H4 (cell line): ENCODE measurements at regions not wholly inside any gene's neighbourhood (a gene's known extent, or its start where the extent isn't known, plus 50 kb on each side); places are given as distances from the start of the nearest gene placed in this dataset.

Source experiments
- DNase-seq: peaks from one replicate; pipeline ENCODE4 v3.0.0-alpha.2; 2015; ENCODE audit warnings: low spot score

DNA sequence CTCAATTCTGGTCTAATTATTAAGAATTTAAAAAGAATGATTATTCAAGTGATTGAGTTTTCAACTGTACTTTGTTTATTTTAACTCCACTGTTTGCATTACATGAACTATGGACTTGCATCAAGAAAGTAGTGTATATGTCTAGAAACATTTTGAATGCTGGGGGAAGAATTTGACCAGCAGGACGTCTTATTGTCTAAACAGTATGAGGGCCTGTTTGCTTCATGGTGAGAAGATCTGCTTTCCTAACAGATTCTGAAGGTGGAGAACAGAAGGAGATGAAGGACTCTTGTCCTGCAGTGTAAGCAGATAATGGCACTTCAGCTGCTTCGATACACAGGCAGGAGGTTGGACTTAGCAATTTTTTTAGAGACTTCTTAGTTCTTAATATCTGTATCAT lies 176.0 kb downstream of the DACT1 start:
- DNase-seq = no peak

DNA sequence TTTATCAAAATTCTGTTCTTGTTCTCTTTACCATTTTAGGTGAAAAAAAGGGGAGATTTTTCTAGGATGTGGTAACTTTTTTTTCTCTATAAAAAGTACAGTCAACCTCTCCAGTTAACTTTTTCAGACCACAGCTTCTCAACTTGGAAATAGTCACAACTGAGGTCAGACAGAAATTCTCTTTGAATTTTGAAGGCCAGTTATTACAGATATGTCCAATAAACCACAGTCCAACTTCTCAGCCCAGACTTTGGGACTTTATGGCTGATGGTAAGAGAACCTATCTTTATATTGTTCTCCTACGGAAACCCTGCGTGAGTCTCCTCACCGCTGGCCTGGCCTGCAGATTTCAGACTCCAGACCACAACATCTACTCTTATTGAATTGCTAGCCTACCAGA lies 176.7 kb downstream of the DACT1 start:
- DNase-seq = no peak

DNA sequence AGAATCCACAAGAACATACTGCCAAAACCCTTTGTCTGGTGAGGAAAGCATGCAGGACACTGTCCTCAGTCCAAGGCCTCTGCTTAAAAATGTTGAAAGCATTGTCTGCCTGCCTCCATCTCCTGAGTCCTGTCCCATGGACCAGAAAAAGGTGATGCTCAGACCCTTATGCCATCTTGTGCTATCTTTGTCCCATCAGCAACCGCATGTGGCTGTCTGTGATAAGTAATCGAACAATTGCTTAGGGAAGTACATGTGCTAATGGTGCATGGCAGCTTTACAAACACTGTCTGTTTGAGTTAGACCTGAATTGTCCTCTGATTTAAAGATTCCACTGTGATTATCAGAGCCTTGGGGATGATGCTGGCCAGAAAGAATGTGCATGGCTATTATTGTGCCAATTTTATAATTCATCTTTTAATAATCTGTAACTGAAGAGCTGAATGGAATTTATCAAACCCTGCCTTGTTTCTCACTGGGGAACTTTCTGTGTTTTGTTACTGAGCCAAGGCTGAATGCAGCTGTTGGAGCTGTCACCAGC lies 177.5 kb downstream of the DACT1 start:
- no peak for DNase-seq

DNA sequence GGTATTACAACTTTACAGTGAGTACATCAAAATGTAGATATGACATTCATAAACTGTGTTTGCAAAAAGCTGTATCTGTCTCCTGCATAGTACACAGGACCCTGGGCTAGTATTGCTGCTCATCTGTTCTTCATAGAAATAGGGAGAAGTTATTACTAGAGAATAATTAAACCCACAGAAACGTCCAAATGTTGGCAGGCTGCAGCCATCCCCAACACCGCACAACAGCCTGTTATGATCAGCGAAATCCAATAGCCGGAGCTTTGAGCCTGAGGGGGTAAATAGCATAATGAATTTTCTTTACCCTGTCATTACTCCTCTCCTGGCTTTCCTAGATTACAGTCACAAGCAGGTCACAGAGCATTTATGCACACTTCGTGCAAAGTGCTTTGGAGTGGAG lies 178.0 kb downstream of the DACT1 start:
- no peak for DNase-seq

DNA sequence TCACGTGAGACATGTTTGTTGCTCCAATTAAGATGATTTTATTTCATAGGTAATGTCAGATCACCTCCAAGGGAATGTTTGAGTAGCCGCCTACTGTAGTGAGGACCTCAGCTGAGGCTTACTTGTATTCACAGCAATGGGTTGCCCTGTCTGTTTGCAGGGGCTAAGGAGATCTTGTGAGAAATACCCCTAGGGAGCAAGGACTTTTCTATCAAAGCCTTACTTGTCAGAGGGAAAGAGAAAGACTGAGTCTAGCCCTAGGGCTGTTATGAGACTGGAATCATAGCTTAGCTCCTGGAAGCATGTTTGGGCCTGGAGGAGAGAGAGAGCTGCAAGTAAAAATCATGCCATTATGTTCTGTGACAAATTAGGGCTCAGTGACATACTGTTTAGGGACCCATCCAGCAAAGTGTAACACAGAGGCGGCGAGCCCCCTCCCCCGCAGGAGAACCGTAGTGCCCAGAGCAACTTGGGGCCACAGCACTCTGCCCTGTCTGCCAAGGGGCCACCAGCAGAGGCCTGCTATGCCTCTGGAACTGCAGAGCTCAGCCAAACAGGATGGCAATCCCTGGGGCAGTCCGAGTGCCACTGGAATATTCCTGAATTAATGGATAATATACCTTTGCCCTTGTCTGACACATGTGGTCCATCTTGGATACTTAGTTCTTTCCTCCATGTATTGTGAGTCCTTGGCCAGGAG lies 178.8 kb downstream of the DACT1 start:
- DNase-seq = no peak

DNA sequence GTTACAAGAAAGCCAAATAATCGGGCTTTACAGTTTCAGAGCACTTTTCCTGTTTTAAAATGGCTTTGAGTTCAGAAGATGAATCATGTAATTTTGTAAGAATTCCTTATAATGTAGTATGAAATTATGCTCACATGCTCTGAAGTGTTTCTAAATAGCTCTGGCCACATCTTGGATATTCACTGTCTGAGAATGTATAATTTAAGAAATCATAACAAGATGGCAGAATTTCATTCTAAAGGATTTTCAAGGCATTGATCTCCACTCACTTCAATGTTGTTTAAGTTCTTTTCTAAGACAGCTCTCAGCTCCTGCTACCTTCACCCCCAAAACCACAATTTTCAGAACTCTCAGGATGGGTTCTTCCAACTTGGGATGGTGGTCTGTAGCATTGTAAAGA lies 180.1 kb downstream of the DACT1 start:
- DNase-seq = no peak

DNA sequence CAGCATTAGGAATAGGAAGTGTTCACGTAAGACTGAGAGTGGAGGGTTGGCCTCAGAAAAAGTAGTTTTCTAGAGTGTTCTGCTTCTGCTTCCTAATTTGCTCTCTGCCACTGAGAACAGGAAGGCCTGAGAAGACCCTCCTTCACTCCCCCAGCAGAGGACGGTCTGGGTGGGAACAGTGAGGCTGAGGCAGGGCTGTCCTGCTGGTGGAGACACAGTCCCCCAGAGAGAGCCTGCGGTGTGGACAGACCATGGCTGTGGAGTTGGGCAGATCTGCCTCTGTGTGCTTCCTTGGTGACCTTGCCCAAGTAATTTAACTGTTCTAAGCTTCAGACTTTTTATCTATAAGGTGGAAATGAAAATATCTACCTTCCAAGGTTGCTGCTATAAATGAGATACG lies 182.3 kb downstream of the DACT1 start:
- DNase-seq = no peak

DNA sequence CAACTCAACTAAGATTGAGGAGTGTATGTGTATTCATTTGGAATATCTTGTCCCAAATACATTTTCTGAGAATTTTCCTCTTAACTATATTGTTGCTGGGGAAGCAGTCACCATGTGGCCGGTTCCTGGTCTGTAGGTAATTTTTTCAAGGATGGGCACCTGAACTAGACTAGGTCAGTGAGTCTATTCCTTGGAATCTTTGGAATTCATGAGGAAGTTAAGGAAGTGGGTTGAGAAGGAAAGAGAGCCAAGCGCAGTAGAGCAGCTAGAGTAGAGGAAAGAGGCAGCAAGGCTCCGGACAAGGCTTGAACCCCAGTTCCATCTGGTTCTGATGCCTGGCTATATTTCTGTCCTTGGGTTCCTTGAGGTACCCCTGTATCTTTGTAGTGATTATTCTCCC lies 183.7 kb downstream of the DACT1 start:
- DNase-seq = no peak

DNA sequence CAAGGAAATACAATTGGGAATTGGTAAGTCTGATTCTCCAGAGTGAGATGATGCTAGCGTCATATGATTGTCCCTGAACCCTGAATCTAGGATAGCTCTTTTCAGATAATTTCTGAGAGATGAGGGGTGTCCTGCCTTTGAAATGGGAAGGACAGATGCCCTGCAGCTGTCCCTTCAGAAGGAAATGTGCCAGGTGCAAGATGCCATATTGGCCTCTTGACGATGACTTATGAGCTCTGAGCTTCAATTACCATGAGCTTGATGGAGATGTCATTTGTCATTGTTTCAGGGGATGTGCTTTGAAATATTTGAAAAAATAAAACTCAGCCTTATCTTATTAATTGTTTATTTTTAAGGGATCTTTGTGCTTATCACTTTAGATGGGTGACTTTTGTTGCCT lies 185.1 kb downstream of the DACT1 start:
- DNase-seq = no peak

DNA sequence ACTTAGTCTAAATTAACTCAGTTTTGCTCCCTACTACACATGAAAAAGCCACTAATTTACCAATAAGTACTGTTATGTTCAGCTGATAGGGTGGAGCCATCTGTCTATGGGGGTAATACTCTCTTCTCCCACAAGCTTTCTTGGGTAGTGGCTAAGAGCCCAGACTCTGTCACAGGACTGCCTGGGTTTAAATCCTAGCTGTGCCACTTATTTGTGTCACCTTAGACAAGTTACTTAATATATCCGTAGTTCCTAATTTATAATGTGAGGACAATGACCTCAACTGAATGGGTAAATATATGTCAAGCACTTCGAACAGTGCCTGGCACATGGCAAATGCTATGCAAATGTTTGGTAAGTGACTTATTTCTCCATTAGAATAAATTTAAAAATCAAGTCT lies 185.6 kb downstream of the DACT1 start:
- no peak for DNase-seq

DNA sequence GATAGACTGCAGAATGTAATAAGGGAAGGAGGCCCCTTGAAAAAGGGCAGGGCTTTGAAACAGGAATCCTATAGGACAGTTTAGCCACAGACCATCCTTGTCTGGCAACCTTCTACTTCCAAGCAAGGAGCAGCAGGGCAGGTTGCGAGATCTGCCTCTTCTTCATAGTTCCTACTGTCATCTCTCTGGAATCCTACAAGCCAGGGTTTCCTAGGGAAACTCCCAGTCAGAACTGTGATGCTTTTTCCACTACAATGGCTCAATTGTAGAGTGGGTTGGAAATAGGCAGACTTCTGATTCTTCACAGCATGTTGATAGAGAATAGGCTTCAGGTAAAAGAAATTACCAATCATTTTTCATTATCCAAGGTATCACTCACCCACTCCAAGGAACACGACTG lies 186.3 kb downstream of the DACT1 start:
- no peak for DNase-seq

DNA sequence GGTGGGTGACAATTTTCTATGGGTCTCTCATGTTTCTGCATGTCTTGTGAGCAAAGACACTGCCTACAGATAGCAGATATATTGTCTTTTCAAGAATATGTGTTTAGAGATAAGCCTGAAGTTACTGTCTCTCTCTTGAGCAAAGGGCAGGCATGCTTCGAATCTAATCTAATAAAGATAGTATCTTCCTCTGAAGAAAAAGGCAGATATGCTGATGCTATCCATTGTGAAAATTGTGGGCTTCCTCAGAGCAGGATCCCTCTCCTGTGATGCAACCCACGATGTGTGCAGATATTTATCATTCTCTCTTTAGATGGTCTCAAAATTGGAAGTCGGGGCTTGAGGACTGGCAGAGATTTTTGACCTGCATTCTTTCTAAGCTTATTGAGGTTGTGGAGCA lies 187.0 kb downstream of the DACT1 start:
- DNase-seq = no peak

DNA sequence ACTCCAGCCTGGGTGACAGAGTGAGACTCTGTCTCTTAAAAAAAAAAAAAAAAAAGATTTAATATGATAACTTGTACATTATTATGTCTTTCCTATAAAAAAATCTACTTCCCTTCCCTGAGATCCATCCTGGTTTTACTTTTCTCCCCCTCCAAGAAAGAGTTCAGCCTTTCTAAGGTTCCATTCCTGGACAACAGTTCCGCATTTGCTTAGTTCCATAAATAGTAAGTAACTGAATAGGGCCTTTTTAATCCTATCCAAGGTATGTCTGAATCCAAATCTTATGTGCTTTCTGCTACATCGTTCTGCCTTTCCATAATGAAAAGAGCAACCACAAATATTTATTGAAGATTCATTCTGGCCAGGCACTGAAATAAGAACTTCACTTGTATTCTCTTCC lies 187.8 kb downstream of the DACT1 start:
- peak; percentile 27 for DNase-seq

DNA sequence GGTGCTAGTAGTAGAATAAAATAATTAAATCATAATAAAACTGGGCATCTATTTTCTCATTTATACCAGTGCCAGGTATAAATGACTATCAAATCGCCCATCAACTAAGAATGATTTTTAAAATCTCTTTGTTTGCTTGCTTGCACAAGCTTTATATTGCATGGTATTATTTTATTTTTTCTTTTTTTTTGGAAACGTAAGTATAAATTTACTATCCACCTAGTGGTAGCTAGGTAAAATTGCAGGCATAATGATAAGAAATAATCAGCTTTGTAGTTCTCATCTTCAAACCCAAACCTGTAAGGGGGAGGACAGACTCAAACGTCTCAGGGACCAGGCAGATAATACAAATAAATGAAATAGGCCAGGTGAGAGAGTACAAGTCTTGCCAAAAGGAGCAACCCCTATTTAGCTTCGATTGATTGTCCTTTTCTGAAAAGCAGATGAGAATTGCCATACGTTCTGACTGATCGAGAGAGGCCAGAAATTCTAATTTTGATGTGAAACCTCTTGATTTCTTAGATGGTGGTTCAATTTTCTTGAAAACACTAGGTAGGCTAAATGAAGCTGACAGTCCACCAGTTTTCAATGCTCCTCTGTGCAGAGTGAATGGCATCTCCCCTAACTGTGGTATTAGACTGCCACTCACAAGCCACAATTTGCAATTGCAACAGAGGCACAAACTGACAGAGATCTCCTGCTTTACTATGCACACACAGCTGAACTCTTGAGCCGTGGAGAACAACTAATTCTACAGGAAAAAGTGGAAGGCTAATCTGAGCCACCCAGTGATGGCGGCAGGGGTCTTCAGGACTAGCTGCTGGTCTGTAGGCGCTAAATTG lies 189.3 kb downstream of the DACT1 start:
- DNase-seq = no peak

DNA sequence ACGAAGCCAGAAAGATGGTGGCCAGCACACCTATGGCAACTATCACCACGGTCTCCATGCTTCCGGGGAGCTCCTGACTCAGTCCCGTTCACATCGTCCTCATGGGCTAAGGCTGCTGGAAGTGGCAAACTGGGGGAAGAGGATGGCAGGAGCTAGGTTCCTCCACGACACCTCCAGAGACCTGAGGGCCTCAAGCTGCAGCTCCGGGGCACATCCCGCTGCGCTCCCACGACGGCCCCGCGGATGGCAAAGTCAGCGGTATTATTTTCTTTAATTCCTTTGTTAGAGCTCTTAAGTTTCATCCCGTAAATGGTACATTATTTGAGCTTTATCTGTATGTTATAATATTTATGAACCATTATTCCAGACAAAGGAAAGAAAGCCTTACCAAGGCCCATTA lies 190.5 kb downstream of the DACT1 start:
- no peak for DNase-seq

DNA sequence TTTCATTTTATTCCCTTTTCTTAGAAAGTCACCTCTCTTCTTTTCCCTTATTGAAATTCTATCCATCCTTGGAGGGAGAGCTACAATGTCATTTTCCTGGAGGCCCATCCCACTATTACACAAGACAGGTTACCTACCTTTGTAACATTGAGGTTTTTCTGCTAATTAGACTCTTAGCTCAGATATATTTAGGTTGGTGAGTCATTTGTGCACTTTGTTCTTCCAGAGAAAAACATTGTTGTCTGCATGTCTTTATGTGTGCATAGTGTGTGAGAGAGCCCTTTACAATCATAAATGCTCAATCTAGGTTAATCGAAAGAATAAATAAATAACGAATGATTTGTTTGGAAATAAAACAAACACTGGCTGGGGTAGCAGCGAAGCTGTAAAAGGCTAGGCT lies 191.8 kb downstream of the DACT1 start:
- peak; percentile 93 for DNase-seq

DNA sequence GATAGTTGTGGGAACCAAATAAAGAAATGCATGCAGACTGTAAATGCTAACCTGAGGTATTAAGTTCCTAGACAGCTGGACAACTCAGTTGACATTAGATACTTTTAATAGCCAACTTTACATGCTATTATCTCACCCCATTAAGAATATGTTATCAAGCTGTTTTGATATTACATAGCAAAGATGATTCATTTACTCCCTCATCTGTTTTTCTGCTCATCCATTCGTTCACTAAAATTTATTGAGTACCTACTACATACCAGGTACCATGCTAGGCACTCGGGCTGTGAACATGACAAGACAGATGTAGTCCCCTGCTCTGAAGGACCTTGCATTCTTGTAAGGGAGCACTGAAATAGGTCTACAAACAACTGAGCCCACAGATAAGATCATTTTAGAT lies 192.4 kb downstream of the DACT1 start:
- no peak for DNase-seq

DNA sequence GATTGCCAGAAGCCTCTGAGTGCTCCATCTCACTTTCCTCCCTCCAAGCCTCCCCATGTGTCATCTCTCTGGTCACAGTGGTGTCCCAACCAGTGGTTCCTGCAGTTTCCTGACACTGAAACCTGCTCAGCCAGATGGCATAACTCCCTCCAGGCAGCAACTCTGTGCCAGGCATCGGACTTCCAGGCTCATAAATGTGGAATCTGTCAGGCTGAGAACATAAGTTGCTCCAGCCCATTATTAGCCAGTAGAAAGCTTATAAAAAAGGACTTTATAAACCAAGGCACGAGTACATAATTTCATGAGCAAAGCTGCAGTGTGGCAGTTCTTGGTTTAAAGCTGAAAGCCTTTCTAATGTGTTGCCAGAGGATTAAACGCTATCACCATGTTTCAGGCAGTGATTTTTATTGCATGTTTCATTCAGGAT lies 194.3 kb downstream of the DACT1 start:
- peak; percentile 27 for DNase-seq

DNA sequence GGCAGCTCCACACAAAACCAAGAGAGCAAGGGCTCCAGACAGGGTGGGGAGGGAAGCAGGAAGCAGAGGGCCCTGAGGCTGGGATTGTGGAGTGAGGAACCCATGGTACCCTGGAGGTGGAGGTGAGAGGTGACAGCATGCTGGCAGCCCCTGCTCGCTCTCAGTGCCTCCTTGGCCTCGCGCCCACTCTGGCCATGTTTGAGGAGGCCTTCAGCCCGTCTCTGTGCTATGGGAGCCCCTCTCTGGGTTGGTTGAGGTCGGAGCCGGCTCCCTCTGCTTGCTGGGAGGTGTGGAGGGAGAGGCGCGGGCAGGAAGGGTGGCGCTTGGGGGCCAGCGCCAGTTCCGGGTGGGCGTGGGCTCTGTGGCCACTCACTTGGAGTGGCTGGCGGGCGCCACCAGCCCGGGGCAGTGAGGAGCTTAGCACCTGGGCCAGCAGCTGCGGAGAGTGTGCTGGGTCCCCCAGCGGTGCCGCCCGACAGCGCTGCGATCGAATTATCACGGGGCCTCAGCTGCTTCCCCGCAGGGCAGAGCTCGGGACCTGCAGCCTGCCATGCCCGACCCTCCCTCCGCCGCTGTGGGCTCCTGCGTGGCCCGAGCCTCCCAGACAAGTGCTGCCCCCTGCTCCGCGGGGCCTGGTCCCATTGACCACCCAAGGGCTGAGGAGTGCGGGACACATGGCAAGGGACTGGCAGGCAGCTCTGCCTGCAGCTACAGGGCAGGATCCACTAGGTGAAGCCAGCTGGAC lies 196.0 kb downstream of the DACT1 start:
- DNase-seq = no peak

DNA sequence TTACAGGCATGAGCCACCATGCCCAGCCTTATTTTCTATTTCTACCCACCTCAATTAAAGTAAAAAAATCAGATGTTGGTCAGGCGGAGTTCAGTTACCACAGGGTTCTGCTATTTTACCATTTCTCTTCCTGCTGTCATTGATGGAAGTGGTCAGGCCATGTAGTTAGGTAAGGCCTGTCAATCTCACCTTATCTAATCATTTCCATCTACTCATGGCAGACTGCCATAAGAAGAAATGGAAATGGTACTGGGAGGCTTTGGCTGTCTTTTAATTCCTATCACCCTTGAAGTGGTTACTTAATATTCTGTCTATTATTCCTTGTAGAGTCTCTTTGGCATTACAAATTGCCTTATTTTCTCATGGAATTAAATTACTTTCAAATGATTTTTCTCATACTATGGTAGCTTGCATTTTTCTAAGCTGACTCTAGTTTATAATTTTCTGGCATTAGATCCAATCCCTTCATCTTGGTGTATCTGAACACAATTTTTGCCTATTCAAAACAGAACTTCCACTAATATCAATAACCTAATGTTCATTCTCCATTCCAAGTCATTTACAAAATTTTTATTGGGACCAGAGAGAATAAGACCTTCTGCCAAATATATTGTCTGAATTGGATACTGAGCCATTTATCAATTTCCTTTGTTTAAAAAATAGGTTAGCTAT lies 198.7 kb downstream of the DACT1 start:
- no peak for DNase-seq

DNA sequence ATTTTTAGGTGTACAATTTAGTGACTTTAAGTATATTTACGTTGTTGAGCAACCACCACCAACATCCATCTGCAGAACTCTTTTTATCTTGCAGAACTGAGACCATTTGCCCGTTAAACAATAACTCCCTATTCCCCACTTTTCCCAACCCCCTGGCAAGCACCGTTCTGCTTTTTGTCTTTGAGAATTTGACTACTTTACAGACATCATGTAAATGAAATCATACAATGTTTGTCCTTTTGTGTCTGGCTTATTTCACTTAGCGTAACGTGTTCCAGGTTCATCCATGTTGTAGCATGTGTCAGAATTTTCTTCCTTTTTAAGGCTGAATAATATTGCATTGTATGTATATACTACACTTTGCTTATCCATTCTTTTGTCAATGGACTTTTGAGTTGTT lies 201.5 kb downstream of the DACT1 start:
- DNase-seq = no peak

DNA sequence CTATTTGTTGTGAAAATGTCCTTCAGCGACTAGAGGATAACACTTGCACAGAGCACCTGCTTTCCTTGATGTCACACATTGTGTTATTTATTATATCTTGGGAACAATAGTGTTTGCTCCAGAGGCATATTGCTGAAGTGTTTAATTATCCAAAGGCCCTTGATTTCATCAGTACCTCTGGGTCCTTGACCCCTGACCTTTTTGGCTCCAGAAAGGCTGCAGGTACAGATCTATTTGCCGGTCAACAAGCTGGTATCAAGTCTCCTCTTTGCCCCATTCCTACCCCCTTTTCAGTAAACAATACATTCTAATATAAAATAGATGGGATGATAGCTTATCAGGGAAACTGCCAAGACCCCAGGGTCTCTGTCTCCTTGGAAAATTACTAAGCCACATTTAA lies 206.8 kb downstream of the DACT1 start:
- no peak for DNase-seq
